H1 (cell line): ENCODE measurements at regions not wholly inside any gene's neighbourhood (a gene's known extent, or its start where the extent isn't known, plus 50 kb on each side); places are given as distances from the start of the nearest gene placed in this dataset.
"Not testable (repeated sequence)": the region's sequence is repeated elsewhere in the genome, so short reads cannot be mapped to it uniquely, and the experiment has no call there.

ENCODE experiments used
- CTCF ChIA-PET: fragments of 300-600 bp; sonication (Branson Sonifier 250); formaldehyde crosslinking; loops from one replicate; lab custom pipeline; 2021; ENCODE audit not compliant: partially characterized antibody; lab: Charles Lee
- POLR2A ChIA-PET: fragments of 300-600 bp; sonication (Branson Sonifier 250); formaldehyde crosslinking; loops from one replicate; lab custom pipeline; 2021; ENCODE audit warnings: inconsistent platforms; ENCODE audit not compliant: partially characterized antibody; lab: Charles Lee
- DNase-seq, 2 experiments: peaks; one replicate each; pipeline versions ENCODE4 v3.0.0 to v3.0.0-alpha.2; 2010 to 2022; ENCODE audit warnings: low spot score in 2 of 2, low read depth in 1 of 2, mixed read lengths in 1 of 2
- FAIRE-seq: peaks from 2 replicates; lab custom pipeline; 2011; peaks lifted over from hg19 to GRCh38; lab: Jason Lieb, UNC
- H2AFZ ChIP-seq: 2 replicates; pipeline ENCODE4 v1.8.1; 2012; ENCODE audit warnings: low read length, inconsistent platforms
- H2AK5ac ChIP-seq: 2 replicates; pipeline ENCODE4 v1.6.1; 2013; ENCODE audit warnings: low read depth, low read length
- H2BK120ac ChIP-seq: replicated peaks from 2 replicates; pipeline ENCODE3; 2013; ENCODE audit warnings: low read depth, low read length, inconsistent platforms
- H2BK12ac ChIP-seq: 2 replicates; pipeline ENCODE4 v1.6.1; 2013; ENCODE audit warnings: low read depth, low read length
- H2BK15ac ChIP-seq: 2 replicates; pipeline ENCODE4 v1.6.1; 2013; ENCODE audit warnings: low read length
- H2BK20ac ChIP-seq: 2 replicates; pipeline ENCODE4 v1.6.1; 2013; ENCODE audit warnings: low read length
- H2BK5ac ChIP-seq: 2 replicates; pipeline ENCODE4 v1.6.1; 2013; ENCODE audit warnings: low read depth, low read length
- H3K14ac ChIP-seq: 2 replicates; pipeline ENCODE4 v1.6.1; 2013; ENCODE audit warnings: inconsistent platforms; ENCODE audit not compliant: insufficient read length
- H3K18ac ChIP-seq: 2 replicates; pipeline ENCODE4 v1.6.1; 2013; ENCODE audit warnings: low read length; ENCODE audit errors: extremely low read depth
- H3K23ac ChIP-seq: 2 replicates; pipeline ENCODE4 v1.6.1; 2013; ENCODE audit warnings: inconsistent platforms; ENCODE audit not compliant: insufficient read length
- H3K23me2 ChIP-seq: 2 replicates; pipeline ENCODE4 v1.6.1; 2013; ENCODE audit warnings: low read depth, low read length
- H3K27ac ChIP-seq: 2 replicates; pipeline ENCODE4 v1.6.1; 2011; ENCODE audit warnings: low read depth, low read length, inconsistent platforms
- H3K27me3 ChIP-seq, 4 experiments: replicated peaks in 1 of 4; 1 replicate in 1 of 4; 2 replicates in 3 of 4; pipeline versions ENCODE4 v1.6.1 to v1.8.1; 2011 to 2013; ENCODE audit warnings: low read length in 3 of 4, mild to moderate bottlenecking in 3 of 4, inconsistent platforms in 2 of 4, mixed read lengths in 2 of 4, moderate library complexity in 1 of 4; ENCODE audit not compliant: control insufficient read depth in 3 of 4, insufficient read depth in 3 of 4; ENCODE audit errors: extremely low read depth in 1 of 4
- H3K36me3 ChIP-seq, 4 experiments: 2 replicates each; pipeline versions ENCODE4 v1.6.1 to v1.8.1; 2011 to 2013; ENCODE audit warnings: mild to moderate bottlenecking in 4 of 4, low read length in 3 of 4, moderate library complexity in 2 of 4, control low read depth in 1 of 4, inconsistent platforms in 1 of 4; ENCODE audit not compliant: insufficient read depth in 4 of 4, control insufficient read depth in 2 of 4
- H3K4ac ChIP-seq: replicated peaks from 2 replicates; pipeline ENCODE3; 2013; ENCODE audit warnings: low read length, low read depth, mixed read lengths, inconsistent platforms; ENCODE audit not compliant: insufficient read length
- H3K4me1 ChIP-seq, 4 experiments: replicated peaks in 1 of 4; 1 replicate in 1 of 4; 2 replicates in 3 of 4; pipeline versions ENCODE4 v1.6.1 to v1.8.1; 2011 to 2013; ENCODE audit warnings: low read length in 3 of 4, inconsistent platforms in 2 of 4, mixed read lengths in 1 of 4; ENCODE audit not compliant: insufficient read depth in 4 of 4, control insufficient read depth in 3 of 4
- H3K4me2 ChIP-seq, 2 experiments: 2 replicates each; pipeline versions ENCODE4 v1.6.1 to v1.8.1; 2011 to 2013; ENCODE audit warnings: low read depth in 2 of 2, low read length in 2 of 2, control low read depth in 1 of 2, inconsistent platforms in 1 of 2, mild to moderate bottlenecking in 1 of 2; ENCODE audit not compliant: insufficient read depth in 1 of 2
- H3K4me3 ChIP-seq, 4 experiments: fragments of 200-600, 300-600 bp in 1 of 4; sonication (generic), shearing (Covaris generic), sonication (Bioruptor Twin) in 1 of 4; 2 replicates each; pipeline versions ENCODE4 v1.5.1 to v1.8.1; 2011 to 2016; ENCODE audit warnings: low read length in 4 of 4, low read depth in 3 of 4, control low read depth in 2 of 4, inconsistent platforms in 2 of 4, mild to moderate bottlenecking in 2 of 4, mixed read lengths in 1 of 4, moderate library complexity in 1 of 4; ENCODE audit not compliant: insufficient read depth in 2 of 4; ENCODE audit errors: extremely low read depth in 1 of 4
- H3K56ac ChIP-seq: replicated peaks from 2 replicates; pipeline ENCODE3; 2013; ENCODE audit warnings: low read depth, mild to moderate bottlenecking, mixed read lengths, low read length, inconsistent platforms; ENCODE audit not compliant: insufficient read length
- H3K79me1 ChIP-seq: 2 replicates; pipeline ENCODE4 v1.6.1; 2013; ENCODE audit warnings: low read depth, low read length, control low read depth
- H3K79me2 ChIP-seq, 2 experiments: 2 replicates each; pipeline versions ENCODE4 v1.6.1 to v1.8.1; 2012 to 2013; ENCODE audit warnings: low read length in 2 of 2, mild to moderate bottlenecking in 2 of 2, inconsistent platforms in 1 of 2; ENCODE audit not compliant: insufficient read depth in 2 of 2, control insufficient read depth in 1 of 2
- H3K9ac ChIP-seq, 4 experiments: replicated peaks in 1 of 4; 1 replicate in 1 of 4; 2 replicates in 3 of 4; pipeline versions ENCODE4 v1.6.1 to v1.8.1; 2011 to 2013; ENCODE audit warnings: low read depth in 3 of 4, low read length in 3 of 4, control low read depth in 2 of 4, mild to moderate bottlenecking in 2 of 4, moderate library complexity in 2 of 4, inconsistent platforms in 1 of 4; ENCODE audit errors: extremely low read depth in 1 of 4
- H3K9me3 ChIP-seq, 2 experiments: 2 replicates each; pipeline versions ENCODE4 v1.6.1 to v1.8.1; 2012 to 2013; ENCODE audit warnings: mild to moderate bottlenecking in 2 of 2, moderate library complexity in 2 of 2, control low read depth in 1 of 2, inconsistent platforms in 1 of 2, low read depth in 1 of 2, low read length in 1 of 2, mixed read lengths in 1 of 2; ENCODE audit not compliant: insufficient read depth in 2 of 2
- H4K20me1 ChIP-seq, 2 experiments: replicated peaks in 1 of 2; 2 replicates each; pipeline versions ENCODE3 to v1.8.1; 2011 to 2013; ENCODE audit warnings: inconsistent platforms in 2 of 2, low read length in 2 of 2, mild to moderate bottlenecking in 1 of 2; ENCODE audit not compliant: insufficient read depth in 2 of 2, control insufficient read depth in 1 of 2
- H4K5ac ChIP-seq: 2 replicates; pipeline ENCODE4 v1.6.1; 2013; ENCODE audit warnings: low read length, low read depth, mixed read lengths, inconsistent platforms; ENCODE audit not compliant: insufficient read length
- H4K8ac ChIP-seq: 2 replicates; pipeline ENCODE4 v1.8.0; 2013; ENCODE audit warnings: mild to moderate bottlenecking, moderate library complexity, low read length, inconsistent platforms; ENCODE audit not compliant: insufficient read depth; ENCODE audit errors: extremely low read depth
- H4K91ac ChIP-seq: replicated peaks from 2 replicates; pipeline ENCODE3; 2013; ENCODE audit warnings: low read length, mixed read lengths, inconsistent platforms; ENCODE audit not compliant: insufficient read length
- CBX5 ChIP-seq: fragments of 300-800, 300-1000 bp; sonication (generic); IDR thresholded peaks from 2 replicates; pipeline ENCODE4 v1.7.1; 2016; ENCODE audit warnings: antibody characterized with exemption, low read length, low read depth
- EP300 ChIP-seq, 2 experiments: IDR thresholded peaks; 1 replicate in 1 of 2; 2 replicates in 1 of 2; pipeline ENCODE4 v1.6.1; 2011 to 2012; ENCODE audit warnings: low read depth in 2 of 2, low read length in 2 of 2, mild to moderate bottlenecking in 2 of 2, borderline replicate concordance in 1 of 2, inconsistent platforms in 1 of 2, moderate library complexity in 1 of 2
- FOSL1 ChIP-seq: IDR thresholded peaks from 2 replicates; pipeline ENCODE4 v1.6.1; 2011; ENCODE audit warnings: mild to moderate bottlenecking, low read depth, low read length, moderate library complexity; ENCODE audit not compliant: insufficient read depth
- GTF2F1 ChIP-seq: IDR thresholded peaks from 2 replicates; pipeline ENCODE4 v1.6.1; 2012; ENCODE audit warnings: low read depth, low read length, improper control_type of control experiment, borderline replicate concordance
- HDAC6 ChIP-seq: IDR thresholded peaks from one replicate; pipeline ENCODE4 v1.7.1; 2012; ENCODE audit warnings: low read depth, mild to moderate bottlenecking, inconsistent platforms, low read length, moderate library complexity
- JUN ChIP-seq: IDR thresholded peaks from 2 replicates; pipeline ENCODE4 v1.6.1; 2011; ENCODE audit warnings: low read depth, mild to moderate bottlenecking, improper control_type of control experiment, low read length
- POLR2A ChIP-seq, 2 experiments: IDR thresholded peaks; 1 replicate in 1 of 2; 2 replicates in 1 of 2; pipeline ENCODE4 v1.6.1; 2011; ENCODE audit warnings: low read depth in 2 of 2, low read length in 2 of 2, mild to moderate bottlenecking in 2 of 2; ENCODE audit errors: control extremely low read depth in 1 of 2
- RAD21 ChIP-seq, 2 experiments: IDR thresholded peaks in 1 of 2; conservative IDR thresholded peaks in 1 of 2; 2 replicates each; pipeline ENCODE4 v1.6.1; 2011; ENCODE audit warnings: low read depth in 2 of 2, low read length in 2 of 2, improper control_type of control experiment in 1 of 2, inconsistent platforms in 1 of 2, mild to moderate bottlenecking in 1 of 2, moderate library complexity in 1 of 2
- SIN3A ChIP-seq, 2 experiments: IDR thresholded peaks in 1 of 2; conservative IDR thresholded peaks in 1 of 2; 2 replicates each; pipeline ENCODE4 v1.6.1; 2011 to 2012; ENCODE audit warnings: low read length in 2 of 2, improper control_type of control experiment in 1 of 2, low read depth in 1 of 2, mild to moderate bottlenecking in 1 of 2
- WGBS, 2 experiments: shearing (Covaris generic) in 1 of 2; methylation state at CpG; one replicate each; pipeline versions ENCODE4 v1.1.6 to v1.1.7; 2013 to 2015; ENCODE audit warnings: low lambda C conversion rate in 2 of 2, mixed read lengths in 2 of 2, inconsistent platforms in 1 of 2, low coverage in 1 of 2, missing lambda C conversion rate in 1 of 2; ENCODE audit not compliant: insufficient replicate concordance in 2 of 2, insufficient coverage in 1 of 2, insufficient read length in 1 of 2; ENCODE audit errors: extremely low coverage in 1 of 2, missing lambda C conversion rate in 1 of 2; 5-methylcytosine and 5-hydroxymethylcytosine counted together

DNA sequence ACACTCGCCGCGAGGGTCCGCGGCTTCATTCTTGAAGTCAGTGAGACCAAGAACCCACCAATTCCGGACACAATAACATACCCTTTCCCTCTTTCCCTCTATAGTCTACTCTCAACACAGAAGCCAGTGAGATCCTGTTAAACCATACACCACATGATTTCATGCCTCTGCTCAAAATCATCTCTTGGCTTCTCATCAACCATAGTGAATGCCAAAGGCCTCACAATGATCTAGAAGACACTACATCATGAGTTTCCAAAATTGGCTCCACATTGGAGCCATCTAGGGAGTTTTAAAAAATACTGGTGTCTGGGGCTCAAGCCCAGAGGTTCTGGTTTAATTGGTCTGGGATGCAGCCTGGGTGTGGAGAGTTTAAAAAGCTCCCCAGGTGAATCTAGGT lies 124.5 kb downstream of the EFNB1 start (continued):
- TF ChIP-seq GTF2F1 (no peak), POLR2A (IDR thresholded peaks at IDR 0.05; ENCODE audit: control extremely low read depth in 1 of 2, low read depth in 2 of 2, low read length in 2 of 2) (no peak), RAD21 (IDR thresholded peaks at IDR 0.05 in 1 of 2, conservative IDR thresholded peaks at IDR 0.05 in 1 of 2; ENCODE audit: low read depth in 2 of 2, low read length in 2 of 2) (no peak), SIN3A (conservative IDR thresholded peaks at IDR 0.05 in 1 of 2, IDR thresholded peaks at IDR 0.05 in 1 of 2; ENCODE audit: low read depth in 1 of 2, low read length in 2 of 2) (no peak), FOSL1 (no peak), JUN (no peak), CBX5 (no peak), EP300 (IDR thresholded peaks at IDR 0.05; ENCODE audit: borderline replicate concordance in 1 of 2, low read depth in 2 of 2, low read length in 2 of 2) (no peak), HDAC6 (no peak)

DNA sequence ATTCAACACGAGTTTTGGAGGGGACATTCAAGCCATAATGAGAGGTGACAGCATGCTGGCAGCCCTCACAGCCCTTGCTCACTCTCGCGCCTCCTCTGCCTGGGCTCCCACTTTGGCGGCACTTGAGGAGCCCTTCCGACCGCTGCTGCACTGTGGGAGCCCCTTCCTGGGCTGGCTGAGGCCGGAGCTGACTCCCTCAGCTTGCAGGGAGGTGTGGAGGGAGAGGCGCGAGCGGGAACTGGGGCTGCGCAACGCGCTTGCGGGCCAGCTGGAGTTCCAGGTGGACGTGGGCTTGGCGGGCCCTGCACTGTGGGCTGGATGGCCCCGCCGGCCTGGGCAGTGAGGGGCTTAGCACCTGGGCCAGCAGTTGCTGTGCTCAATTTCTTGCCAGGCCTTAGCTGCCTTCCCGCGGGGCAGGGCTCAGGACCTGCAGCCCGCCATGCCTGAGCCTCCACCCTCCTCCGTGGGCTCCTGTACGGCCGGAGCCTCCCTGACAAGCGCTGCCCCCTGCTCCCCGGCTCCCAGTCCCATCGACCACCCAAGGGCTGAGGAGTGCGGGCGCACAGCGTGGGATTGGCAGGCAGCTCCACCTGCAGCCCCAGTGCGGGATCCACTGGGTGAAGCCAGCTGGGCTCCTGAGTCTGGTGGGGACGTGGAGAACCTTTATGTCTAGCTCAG lies 123.3 kb downstream of the EFNB1 start:
- DNase-seq, H3K79me2 ChIP-seq, H4K8ac ChIP-seq, H3K9me3 ChIP-seq, H3K27me3 ChIP-seq, H3K36me3 ChIP-seq, H3K23ac ChIP-seq, H4K5ac ChIP-seq, H3K18ac ChIP-seq, H3K23me2 ChIP-seq, H2AK5ac ChIP-seq, H4K91ac ChIP-seq, H2BK20ac ChIP-seq, H2BK12ac ChIP-seq, H3K4ac ChIP-seq, H3K9ac ChIP-seq, H2BK15ac ChIP-seq, H3K79me1 ChIP-seq, H3K27ac ChIP-seq, H2AFZ ChIP-seq, H2BK120ac ChIP-seq, H3K4me3 ChIP-seq, H3K14ac ChIP-seq, H3K56ac ChIP-seq, H2BK5ac ChIP-seq, FAIRE-seq, POLR2A ChIA-PET, H3K4me1 ChIP-seq, H4K20me1 ChIP-seq, H3K4me2 ChIP-seq: not testable (repeated sequence)
- CTCF ChIA-PET, result interaction anchor here (0.8 to 1.0 kb wide), 2 partner anchors 9 to 86 kb away, joined by 3 read pairs; no protein-coding TSS in a partner anchor
- WGBS, 2 experiments, result 94% methylated on average over 15 of the region's 32 CpGs; no CpG with 5 or more reads in 1 of the 2 experiments
